HG03066 (cell line): ENCODE measurements at regions not wholly inside any gene's neighbourhood (a gene's known extent, or its start where the extent isn't known, plus 50 kb on each side); places are given as distances from the start of the nearest gene placed in this dataset.
"Not testable (repeated sequence)": the region's sequence is repeated elsewhere in the genome, so short reads cannot be mapped to it uniquely, and the experiment has no call there.

Source experiments
- ATAC-seq: cut with Tn5 transposase; IDR thresholded peaks from one replicate; pipeline ENCODE4 v1.9.1; 2021; ENCODE audit warnings: low read depth; ENCODE audit not compliant: unreplicated experiment

GRCh38 chr16:51535591-51535990, 384.5 kb upstream of the SALL1 start:
- ATAC-seq: no peak

- no peak for ATAC-seq
These were observed 381.5 kb upstream of the SALL1 start for GRCh38 chr16:51532551-51532950.

- ATAC-seq: no peak
These were observed 380.2 kb upstream of the SALL1 start for GRCh38 chr16:51531271-51531670.

GRCh38 chr16:51527349-51527748, 376.3 kb upstream of the SALL1 start:
- ATAC-seq: no peak

GRCh38 chr16:51526621-51527020, 375.6 kb upstream of the SALL1 start:
- no peak for ATAC-seq

- ATAC-seq: no peak
These were observed 373.7 kb upstream of the SALL1 start for GRCh38 chr16:51524555-51525373.

GRCh38 chr16:51524070-51524469, 373.0 kb upstream of the SALL1 start:
- ATAC-seq: no peak

GRCh38 chr16:51523400-51523799, 372.3 kb upstream of the SALL1 start:
- ATAC-seq: no peak

- ATAC-seq: no peak
These were observed 371.8 kb upstream of the SALL1 start for GRCh38 chr16:51522902-51523301.

GRCh38 chr16:51516960-51517359, 365.9 kb upstream of the SALL1 start:
- ATAC-seq: not testable (repeated sequence)

- ATAC-seq: no peak
These were observed 359.3 kb upstream of the SALL1 start for GRCh38 chr16:51510416-51510815.

- no peak for ATAC-seq
These were observed 358.3 kb upstream of the SALL1 start for GRCh38 chr16:51509336-51509735.

GRCh38 chr16:51508490-51509212, 357.6 kb upstream of the SALL1 start:
- ATAC-seq: no peak

GRCh38 chr16:51507286-51507685, 356.2 kb upstream of the SALL1 start:
- no peak for ATAC-seq

- ATAC-seq: no peak
These were observed 349.2 kb upstream of the SALL1 start for GRCh38 chr16:51500306-51500705.

- ATAC-seq: no peak
These were observed 346.6 kb upstream of the SALL1 start for GRCh38 chr16:51497541-51498211.

- no peak for ATAC-seq
These were observed 339.8 kb upstream of the SALL1 start for GRCh38 chr16:51490866-51491265.

- no peak for ATAC-seq
These were observed 336.8 kb upstream of the SALL1 start for GRCh38 chr16:51487880-51488279.

GRCh38 chr16:51474414-51475091, 323.5 kb upstream of the SALL1 start:
- no peak for ATAC-seq

GRCh38 chr16:51473091-51473490, 322.0 kb upstream of the SALL1 start:
- no peak for ATAC-seq

GRCh38 chr16:51470492-51470891, 319.4 kb upstream of the SALL1 start:
- no peak for ATAC-seq
